Right atrium auricular region (tissue), 2 donors: ENCODE measurements at regions not wholly inside any gene's neighbourhood (a gene's known extent, or its start where the extent isn't known, plus 50 kb on each side); places are given as distances from the start of the nearest gene placed in this dataset.

ENCODE experiments used
- DNase-seq: peaks from one replicate; pipeline ENCODE4 v3.0.0-alpha.2; 2019; ENCODE audit warnings: low spot score
- H3K27ac ChIP-seq, 2 donors: fragments of 200-600 bp; sonication (generic); 1 replicate in 1 of 2; 2 replicates in 1 of 2; pipeline ENCODE4 v1.5.1; 2016 to 2019
- H3K27me3 ChIP-seq, 2 donors: fragments of 200-600 bp; sonication (generic); one replicate each; pipeline versions ENCODE4 v1.5.1 to v1.6.0; 2017 to 2019
- H3K36me3 ChIP-seq: fragments of 200-600 bp; sonication (generic); one replicate; pipeline ENCODE4 v1.5.1; 2016
- H3K4me1 ChIP-seq, 2 donors: fragments of 200-600 bp; sonication (generic); one replicate each; pipeline versions ENCODE4 v1.5.1 to v1.6.0; 2017 to 2019
- H3K4me3 ChIP-seq, 2 donors: fragments of 200-600 bp; sonication (generic); 1 replicate in 1 of 2; 2 replicates in 1 of 2; pipeline ENCODE4 v1.5.1; 2017 to 2019; ENCODE audit warnings: mild to moderate bottlenecking in 1 of 2, moderate library complexity in 1 of 2
- H3K9me3 ChIP-seq, 2 donors: fragments of 200-600 bp; sonication (generic); one replicate each; pipeline ENCODE4 v1.5.1; 2019
- TF ChIP-seq, protein P1 (sequence below), 2 donors: fragments of 200-600 bp; sonication (generic); IDR thresholded peaks; one replicate each; pipeline ENCODE4 v1.5.1; 2019; ENCODE audit warnings: antibody characterized with exemption in 2 of 2

DNA sequence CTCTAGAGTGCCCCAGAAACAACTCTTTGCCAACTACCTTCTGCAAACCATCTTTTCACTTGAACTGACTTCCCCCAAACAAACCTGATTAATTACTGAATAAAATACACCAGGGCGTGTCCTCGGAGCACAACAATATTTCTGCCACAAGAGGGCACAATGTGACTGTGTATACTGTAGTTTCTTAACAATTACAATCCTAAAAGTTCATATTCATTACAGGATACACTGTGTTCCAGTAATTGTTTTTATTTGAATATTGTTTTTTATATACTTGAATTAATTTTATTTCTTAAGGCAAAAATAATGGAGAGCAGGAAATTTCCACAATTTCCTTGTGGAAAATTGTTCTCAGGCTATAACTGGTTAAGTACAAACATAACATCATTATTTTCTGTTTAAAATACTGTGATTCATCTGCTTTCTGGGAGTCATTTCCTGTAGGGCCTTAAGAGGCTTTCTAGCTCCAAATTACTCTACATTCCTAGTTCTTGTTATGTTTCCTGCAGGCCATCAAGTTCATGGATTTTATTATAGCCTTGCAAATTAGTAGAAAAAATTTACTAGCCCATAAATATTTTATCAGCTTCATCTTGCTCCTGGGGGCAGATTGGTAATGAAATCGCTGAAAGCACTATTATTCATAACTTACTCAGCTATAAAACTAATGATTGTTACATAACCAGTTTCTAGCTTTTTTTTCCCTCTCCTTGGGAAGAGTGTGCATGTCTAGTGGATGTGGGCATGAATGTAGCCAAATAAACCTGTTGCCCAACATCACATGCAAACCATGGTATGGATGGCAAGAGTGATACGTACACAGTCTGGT lies 51.9 kb upstream of the SLC22A16 start:
- Histone ChIP-seq H3K27me3 (no peaks in the 10 kb centered on the region), H3K9me3 (no peaks in the 10 kb centered on the region), H3K4me3 (no peak overlapping the region), H3K4me1 (peaks cover 0 to 7% of the 10 kb centered on the region in 2 donors), H3K27ac (peak overlapping the region in 1 of 2 donors; percentile 40), H3K36me3 (no peaks in the 10 kb centered on the region)
- TF ChIP-seq, protein P1, sequence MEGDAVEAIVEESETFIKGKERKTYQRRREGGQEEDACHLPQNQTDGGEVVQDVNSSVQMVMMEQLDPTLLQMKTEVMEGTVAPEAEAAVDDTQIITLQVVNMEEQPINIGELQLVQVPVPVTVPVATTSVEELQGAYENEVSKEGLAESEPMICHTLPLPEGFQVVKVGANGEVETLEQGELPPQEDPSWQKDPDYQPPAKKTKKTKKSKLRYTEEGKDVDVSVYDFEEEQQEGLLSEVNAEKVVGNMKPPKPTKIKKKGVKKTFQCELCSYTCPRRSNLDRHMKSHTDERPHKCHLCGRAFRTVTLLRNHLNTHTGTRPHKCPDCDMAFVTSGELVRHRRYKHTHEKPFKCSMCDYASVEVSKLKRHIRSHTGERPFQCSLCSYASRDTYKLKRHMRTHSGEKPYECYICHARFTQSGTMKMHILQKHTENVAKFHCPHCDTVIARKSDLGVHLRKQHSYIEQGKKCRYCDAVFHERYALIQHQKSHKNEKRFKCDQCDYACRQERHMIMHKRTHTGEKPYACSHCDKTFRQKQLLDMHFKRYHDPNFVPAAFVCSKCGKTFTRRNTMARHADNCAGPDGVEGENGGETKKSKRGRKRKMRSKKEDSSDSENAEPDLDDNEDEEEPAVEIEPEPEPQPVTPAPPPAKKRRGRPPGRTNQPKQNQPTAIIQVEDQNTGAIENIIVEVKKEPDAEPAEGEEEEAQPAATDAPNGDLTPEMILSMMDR (IDR thresholded peaks at IDR 0.05): peak; percentile 61 to 84
- peak; percentile 66 for DNase-seq

- H3K27me3 ChIP-seq: no peaks in the 10 kb centered on the region
- no peak overlapping the region for H3K4me3 ChIP-seq
- no peak for DNase-seq
- TF ChIP-seq, protein P1 (IDR thresholded peaks at IDR 0.05): no peak
- H3K4me1 ChIP-seq: peaks cover 0 to 7% of the 10 kb centered on the region in 2 donors
- no peaks in the 10 kb centered on the region for H3K36me3 ChIP-seq
- H3K27ac ChIP-seq: no peak overlapping the region
- H3K9me3 ChIP-seq: no peaks in the 10 kb centered on the region
These were observed 51.1 kb upstream of the SLC22A16 start for GRCh38 chr6:110527516-110527915.

GRCh38 chr6:110526726-110527125 lies 50.3 kb upstream of the SLC22A16 start:
- Histone ChIP-seq H3K4me1 (peaks cover 0 to 7% of the 10 kb centered on the region in 2 donors), H3K27me3 (no peaks in the 10 kb centered on the region), H3K36me3 (no peaks in the 10 kb centered on the region), H3K9me3 (no peaks in the 10 kb centered on the region), H3K27ac (no peak overlapping the region), H3K4me3 (no peak overlapping the region)
- no peak for DNase-seq
- TF ChIP-seq, protein P1 (IDR thresholded peaks at IDR 0.05): no peak
